Prostate gland (tissue), 2 donors: ENCODE measurements at regions not wholly inside any gene's neighbourhood (a gene's known extent, or its start where the extent isn't known, plus 50 kb on each side); places are given as distances from the start of the nearest gene placed in this dataset.

Experiments used
- DNase-seq: peaks from one replicate; pipeline ENCODE4 v3.0.0-alpha.2; 2019; ENCODE audit warnings: low spot score
- H3K27ac ChIP-seq, 2 donors: fragments of 200-600 bp; sonication (generic); 2 replicates each; pipeline ENCODE4 v1.5.1; 2017 to 2019
- H3K27me3 ChIP-seq: fragments of 200-600 bp; sonication (generic); replicated peaks from 2 replicates; pipeline ENCODE4 v1.5.1; 2019; ENCODE audit not compliant: insufficient read depth
- H3K36me3 ChIP-seq, 2 donors: fragments of 200-600 bp; sonication (generic); 1 replicate in 1 of 2; 2 replicates in 1 of 2; pipeline versions ENCODE4 v1.5.1 to v1.8.1; 2017 to 2019
- H3K4me1 ChIP-seq: fragments of 200-600 bp; sonication (generic); replicated peaks from 2 replicates; pipeline ENCODE4 v1.5.1; 2019
- H3K4me3 ChIP-seq, 2 donors: fragments of 200-600 bp; sonication (generic); 2 replicates each; pipeline ENCODE4 v1.5.1; 2017 to 2019
- H3K9me3 ChIP-seq: fragments of 200-600 bp; sonication (generic); 2 replicates; pipeline ENCODE4 v1.5.1; 2017
- POLR2A ChIP-seq: fragments of 450-650 bp; IDR thresholded peaks from one replicate; pipeline ENCODE4 v1.6.1; 2016; ENCODE audit warnings: antibody characterized with exemption, mild to moderate bottlenecking
- POLR2AphosphoS5 ChIP-seq: sonication (generic); formaldehyde crosslinking; IDR thresholded peaks from one replicate; pipeline ENCODE4 v1.6.1; 2017; ENCODE audit warnings: antibody characterized with exemption
- WGBS: methylation state at CpG from one replicate; pipeline ENCODE4 v1.1.5; 2018; 5-methylcytosine and 5-hydroxymethylcytosine counted together
- intact Hi-C: fragments of 100-400 bp; cut with DNase I; formaldehyde crosslinking; loops from one replicate; pipeline ENCODE4 v1.14.2; 2022
- TF ChIP-seq, protein P1 (sequence below), 4 experiments: fragments of 200-600 bp in 2 of 4; fragments of 450-650 bp in 2 of 4; sonication (generic) in 2 of 4; IDR thresholded peaks; 1 replicate in 3 of 4; 2 replicates in 1 of 4; pipeline ENCODE4 v1.5.1; 2016 to 2019; ENCODE audit warnings: antibody characterized with exemption in 4 of 4, mild to moderate bottlenecking in 2 of 4, moderate library complexity in 2 of 4

DNA sequence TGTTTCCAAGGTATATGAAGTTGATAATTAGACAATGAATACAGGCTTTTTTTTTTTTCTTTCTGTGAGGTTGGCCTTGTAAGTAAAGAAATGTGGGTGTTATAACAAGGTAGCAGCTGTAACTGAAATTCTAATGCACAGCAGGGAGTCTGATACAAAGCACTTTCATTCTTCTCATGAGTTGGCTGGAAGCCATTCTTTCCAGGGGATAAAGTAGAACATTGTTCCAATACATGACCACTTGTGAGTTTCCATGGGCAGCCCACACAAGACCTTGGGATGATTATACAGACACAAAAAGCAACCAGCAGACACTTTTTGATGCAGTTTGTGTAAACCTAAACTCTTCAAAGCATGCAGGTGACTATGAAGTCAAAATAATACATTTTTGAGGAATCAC lies 1785.9 kb upstream of the WWC1 start:
- no peaks in the 10 kb centered on the region for H3K9me3 ChIP-seq
- H3K4me3 ChIP-seq: no peak overlapping the region
- H3K36me3 ChIP-seq: no peaks in the 10 kb centered on the region
- H3K27me3 ChIP-seq: no peaks in the 10 kb centered on the region
- TF ChIP-seq POLR2AphosphoS5: no peak
- TF ChIP-seq, protein P1, sequence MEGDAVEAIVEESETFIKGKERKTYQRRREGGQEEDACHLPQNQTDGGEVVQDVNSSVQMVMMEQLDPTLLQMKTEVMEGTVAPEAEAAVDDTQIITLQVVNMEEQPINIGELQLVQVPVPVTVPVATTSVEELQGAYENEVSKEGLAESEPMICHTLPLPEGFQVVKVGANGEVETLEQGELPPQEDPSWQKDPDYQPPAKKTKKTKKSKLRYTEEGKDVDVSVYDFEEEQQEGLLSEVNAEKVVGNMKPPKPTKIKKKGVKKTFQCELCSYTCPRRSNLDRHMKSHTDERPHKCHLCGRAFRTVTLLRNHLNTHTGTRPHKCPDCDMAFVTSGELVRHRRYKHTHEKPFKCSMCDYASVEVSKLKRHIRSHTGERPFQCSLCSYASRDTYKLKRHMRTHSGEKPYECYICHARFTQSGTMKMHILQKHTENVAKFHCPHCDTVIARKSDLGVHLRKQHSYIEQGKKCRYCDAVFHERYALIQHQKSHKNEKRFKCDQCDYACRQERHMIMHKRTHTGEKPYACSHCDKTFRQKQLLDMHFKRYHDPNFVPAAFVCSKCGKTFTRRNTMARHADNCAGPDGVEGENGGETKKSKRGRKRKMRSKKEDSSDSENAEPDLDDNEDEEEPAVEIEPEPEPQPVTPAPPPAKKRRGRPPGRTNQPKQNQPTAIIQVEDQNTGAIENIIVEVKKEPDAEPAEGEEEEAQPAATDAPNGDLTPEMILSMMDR (IDR thresholded peaks at IDR 0.05): no peak
- TF ChIP-seq POLR2A: no peak
- intact Hi-C loops: no loop called here
- no peaks in the 10 kb centered on the region for H3K4me1 ChIP-seq
- H3K27ac ChIP-seq: no peak overlapping the region
- DNase-seq: no peak

DNA sequence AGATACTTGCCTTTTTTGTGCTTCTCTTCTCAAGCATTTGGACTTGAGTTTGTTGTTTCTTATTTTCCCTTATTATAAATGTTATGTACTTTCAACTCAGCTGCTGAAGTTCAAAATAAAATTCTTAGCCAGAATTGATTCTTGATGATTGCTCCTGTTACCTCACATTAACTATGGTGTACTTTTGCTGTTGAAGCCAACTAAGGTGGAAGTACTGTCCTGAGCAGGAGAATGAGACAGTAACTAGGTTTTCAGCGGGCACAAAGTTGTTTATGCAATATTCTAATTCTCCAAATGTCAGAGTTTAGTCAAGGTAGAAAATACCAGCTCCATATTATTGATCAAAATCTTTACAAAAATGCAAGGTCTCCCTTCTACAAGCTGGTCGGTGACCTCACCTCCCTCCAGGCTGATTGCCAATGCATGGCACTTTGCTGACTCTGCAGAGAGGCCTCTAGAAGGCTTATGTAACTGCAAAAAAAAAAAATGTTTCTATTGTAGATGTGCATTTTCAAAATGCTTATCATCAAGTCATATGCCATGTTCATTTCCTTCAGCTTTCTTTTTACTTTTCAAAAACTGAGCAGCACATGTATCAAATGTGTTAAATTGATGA lies 1783.5 kb upstream of the WWC1 start:
- TF ChIP-seq, protein P1 (IDR thresholded peaks at IDR 0.05): no peak
- TF ChIP-seq POLR2AphosphoS5 (no peak), POLR2A (no peak)
- DNase-seq: no peak
- no peaks in the 10 kb centered on the region for H3K9me3 ChIP-seq
- no peaks in the 10 kb centered on the region for H3K4me1 ChIP-seq
- no peak overlapping the region for H3K27ac ChIP-seq
- intact Hi-C loops: no loop called here
- no peaks in the 10 kb centered on the region for H3K36me3 ChIP-seq
- 69% methylated on average over 2 of the region's 2 CpGs for WGBS
- no peaks in the 10 kb centered on the region for H3K27me3 ChIP-seq
- no peak overlapping the region for H3K4me3 ChIP-seq

DNA sequence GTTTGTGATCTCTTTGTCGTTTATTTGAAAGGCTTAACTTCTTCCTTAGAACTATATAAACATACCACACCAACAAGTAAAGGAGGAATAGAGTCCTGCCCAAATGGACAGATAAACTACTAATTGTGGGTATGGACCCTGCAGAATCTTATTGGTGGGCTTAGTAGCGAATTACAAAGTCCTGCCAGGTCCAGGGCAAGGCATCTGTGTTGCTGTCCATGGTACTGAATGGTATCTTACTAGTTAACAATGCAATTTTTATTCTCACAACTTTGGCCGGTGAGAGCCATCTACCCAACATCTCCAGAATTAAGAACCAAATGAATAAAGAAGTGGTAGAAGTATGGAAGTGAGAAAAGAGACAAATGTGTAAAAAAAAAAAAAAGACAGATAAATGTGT lies 1782.4 kb upstream of the WWC1 start:
- H3K4me1 ChIP-seq: no peaks in the 10 kb centered on the region
- no peaks in the 10 kb centered on the region for H3K9me3 ChIP-seq
- intact Hi-C loops: no loop called here
- no peak overlapping the region for H3K27ac ChIP-seq
- 46% methylated on average over 3 of the region's 3 CpGs for WGBS
- H3K36me3 ChIP-seq: no peaks in the 10 kb centered on the region
- H3K27me3 ChIP-seq: no peaks in the 10 kb centered on the region
- no peak for DNase-seq
- TF ChIP-seq, protein P1 (IDR thresholded peaks at IDR 0.05): no peak
- H3K4me3 ChIP-seq: no peak overlapping the region

- no peaks in the 10 kb centered on the region for H3K27me3 ChIP-seq
- H3K27ac ChIP-seq: no peak overlapping the region
- no peak for DNase-seq
- no peaks in the 10 kb centered on the region for H3K4me1 ChIP-seq
- intact Hi-C loops: no loop called here
- H3K9me3 ChIP-seq: no peaks in the 10 kb centered on the region
- no peak overlapping the region for H3K4me3 ChIP-seq
- H3K36me3 ChIP-seq: no peaks in the 10 kb centered on the region
- TF ChIP-seq, protein P1 (IDR thresholded peaks at IDR 0.05): no peak
- TF ChIP-seq POLR2AphosphoS5: no peak
- 79% methylated on average over 5 of the region's 5 CpGs for WGBS
Observed at GRCh38 chr5:166517976-166518375, 1773.5 kb upstream of the WWC1 start.

DNA sequence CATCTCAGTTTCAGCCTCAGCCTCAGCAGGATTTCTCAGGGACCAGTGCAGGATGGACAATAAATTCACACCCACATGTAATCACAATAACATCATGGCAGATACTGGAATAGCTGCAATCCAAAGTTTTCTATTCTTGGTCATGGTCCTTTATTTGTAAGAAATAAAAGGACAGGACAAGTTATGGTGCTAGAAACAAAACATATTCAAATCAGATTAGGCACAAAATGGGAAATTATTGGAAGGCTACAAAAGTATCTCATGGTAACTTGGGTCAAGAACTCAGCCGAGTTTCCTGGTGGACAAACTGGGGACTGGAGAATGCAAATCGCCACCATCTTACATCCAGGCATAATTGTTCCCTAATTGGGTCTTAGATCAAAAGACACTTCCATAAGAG lies 1768.2 kb upstream of the WWC1 start:
- no peak overlapping the region for H3K4me3 ChIP-seq
- TF ChIP-seq, protein P1 (IDR thresholded peaks at IDR 0.05): no peak
- TF ChIP-seq POLR2AphosphoS5 (no peak), POLR2A (no peak)
- no peaks in the 10 kb centered on the region for H3K27me3 ChIP-seq
- no peaks in the 10 kb centered on the region for H3K36me3 ChIP-seq
- no peak overlapping the region for H3K27ac ChIP-seq
- H3K9me3 ChIP-seq: no peaks in the 10 kb centered on the region
- intact Hi-C loops: no loop called here
- H3K4me1 ChIP-seq: no peaks in the 10 kb centered on the region
- DNase-seq: no peak
- WGBS: 88% methylated on average over 2 of the region's 2 CpGs
